ENCODE measurements at regions not wholly inside any gene's neighbourhood (a gene's known extent, or its start where the extent isn't known, plus 50 kb on each side); places are given as distances from the start of the nearest gene placed in this dataset.

DNA sequence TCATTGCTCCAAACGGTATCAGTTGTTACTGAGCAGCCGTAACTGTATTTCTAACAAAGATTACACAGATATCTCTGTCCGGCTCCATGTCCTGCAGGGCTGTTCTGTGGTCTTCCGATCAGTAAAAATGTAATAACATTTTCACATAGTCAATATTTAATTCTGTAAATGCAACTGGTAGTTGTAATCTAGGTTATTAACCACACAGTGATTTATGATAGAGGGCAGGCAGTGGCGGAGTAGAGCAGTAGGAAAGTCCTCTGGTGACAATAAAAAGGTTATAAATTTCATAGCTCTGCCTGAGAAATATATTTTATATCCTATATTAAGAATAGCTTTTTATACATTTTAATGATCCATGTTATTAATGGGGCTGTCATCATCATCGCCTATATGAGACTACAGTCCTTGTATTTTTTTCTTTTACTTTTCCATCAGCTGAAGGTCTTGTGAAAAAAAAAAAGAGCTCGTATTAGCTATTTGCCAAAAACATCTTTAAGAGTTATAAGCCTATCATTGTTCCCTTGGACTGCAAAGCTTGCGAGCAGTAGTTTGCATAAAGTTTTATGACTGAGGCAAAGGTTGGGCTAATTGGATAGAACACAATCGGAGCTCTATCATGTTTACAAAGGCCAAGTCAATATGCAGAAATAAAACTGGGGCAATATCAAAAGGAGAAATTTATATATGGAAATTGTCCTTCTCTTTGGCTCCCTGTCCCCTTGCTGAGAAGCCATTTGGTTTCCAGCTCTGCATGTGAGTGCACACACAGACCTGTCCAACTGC is 648.0 kb downstream of the IRX1 start:
- no peak for DNase-seq

DNA sequence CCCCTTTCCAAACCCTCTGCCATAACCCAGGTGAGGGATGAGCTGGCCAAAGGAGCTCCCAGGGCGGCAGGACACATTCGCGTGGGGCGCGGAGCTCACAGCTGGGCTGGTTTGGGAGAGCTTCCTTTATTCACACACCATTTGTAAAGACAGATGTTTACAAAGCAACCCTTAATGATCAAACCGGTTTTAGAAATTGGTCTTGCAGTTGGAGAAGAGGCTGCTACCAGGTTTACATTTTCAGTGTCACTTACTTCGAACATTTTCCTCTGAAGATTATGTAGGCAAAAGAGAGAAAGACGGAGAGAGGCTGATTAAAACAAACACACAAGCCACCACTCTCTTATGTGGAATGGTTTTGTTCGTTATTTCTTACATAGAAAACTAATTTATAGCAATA is 648.7 kb downstream of the IRX1 start:
- DNase-seq = no peak

DNA sequence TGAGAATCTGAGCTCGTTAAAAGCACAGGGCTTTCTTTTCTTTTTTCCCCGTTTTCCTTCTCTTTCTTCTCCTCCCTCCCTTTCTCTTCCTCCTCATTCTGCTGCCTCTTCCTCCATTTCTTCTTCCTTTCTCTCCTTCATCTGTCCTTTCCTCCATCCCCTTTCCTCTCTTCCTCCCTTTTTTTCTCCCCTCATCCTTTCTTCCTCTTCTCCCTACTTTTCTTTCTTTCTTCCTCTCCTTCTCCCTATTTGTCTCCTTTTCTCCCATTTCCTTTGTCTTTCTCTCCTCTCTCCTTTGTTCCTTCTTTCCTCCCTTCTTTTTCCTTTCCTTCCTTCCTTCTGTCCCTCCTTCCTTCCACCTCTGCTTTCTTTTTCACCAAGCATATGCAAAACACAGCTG is 649.4 kb downstream of the IRX1 start:
- DNase-seq = no peak

DNA sequence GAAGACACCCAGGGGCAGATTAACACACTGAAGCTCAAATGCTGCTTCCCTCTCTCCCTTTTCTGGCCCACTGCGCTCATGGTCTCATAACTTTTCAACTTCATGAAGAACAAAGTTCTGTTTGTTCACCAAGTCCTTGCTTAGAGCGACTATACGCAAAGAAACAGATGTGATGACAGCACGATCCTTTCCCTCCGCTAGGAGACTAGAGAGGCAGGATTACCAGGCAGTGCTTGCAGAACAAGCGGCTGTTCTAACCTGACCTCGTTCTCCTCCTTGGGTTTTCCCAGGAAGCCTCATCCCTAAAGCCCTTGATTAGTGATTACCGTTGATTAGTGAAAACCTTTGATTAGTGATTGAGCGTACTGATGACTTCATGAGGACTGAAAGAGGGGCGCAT is 649.9 kb downstream of the IRX1 start:
- no peak for DNase-seq

DNA sequence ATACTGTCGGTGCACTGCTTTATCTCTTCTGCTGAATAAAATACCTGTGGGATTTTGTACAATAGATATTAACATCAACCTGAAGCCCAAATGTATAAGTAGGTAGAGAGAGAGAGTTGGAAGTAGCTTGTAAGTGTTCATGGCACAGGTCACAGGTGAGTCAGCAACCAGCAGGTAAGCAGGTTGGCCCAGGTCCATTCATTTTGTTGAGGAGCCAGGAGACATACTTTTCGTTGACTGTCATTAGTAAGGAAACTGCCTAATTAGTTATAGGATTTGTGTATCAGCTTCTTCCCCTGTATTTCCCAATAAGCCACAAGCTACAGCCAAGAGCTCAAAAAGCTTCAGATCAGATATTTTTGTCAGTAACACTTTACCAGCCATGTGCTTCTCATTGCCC is 650.8 kb downstream of the IRX1 start:
- DNase-seq = no peak

DNA sequence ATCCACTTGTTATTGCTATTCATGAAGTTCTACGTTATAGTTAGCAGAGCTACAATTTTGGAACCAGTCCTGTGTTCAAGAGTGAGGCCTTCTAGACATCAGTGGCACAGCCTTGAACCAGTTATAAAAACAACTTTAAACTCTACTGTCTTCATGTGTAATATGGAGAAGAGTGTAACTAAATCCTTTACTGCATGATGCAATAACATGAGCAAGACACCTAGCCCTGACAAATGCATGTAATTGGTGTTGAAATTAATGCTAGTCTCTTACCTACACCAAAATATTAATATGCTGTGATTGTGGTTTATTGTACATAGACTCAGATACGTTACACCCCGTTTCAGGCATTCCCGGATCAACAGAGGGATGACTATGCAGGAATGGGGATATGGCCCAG is 654.6 kb downstream of the IRX1 start:
- DNase-seq = no peak

DNA sequence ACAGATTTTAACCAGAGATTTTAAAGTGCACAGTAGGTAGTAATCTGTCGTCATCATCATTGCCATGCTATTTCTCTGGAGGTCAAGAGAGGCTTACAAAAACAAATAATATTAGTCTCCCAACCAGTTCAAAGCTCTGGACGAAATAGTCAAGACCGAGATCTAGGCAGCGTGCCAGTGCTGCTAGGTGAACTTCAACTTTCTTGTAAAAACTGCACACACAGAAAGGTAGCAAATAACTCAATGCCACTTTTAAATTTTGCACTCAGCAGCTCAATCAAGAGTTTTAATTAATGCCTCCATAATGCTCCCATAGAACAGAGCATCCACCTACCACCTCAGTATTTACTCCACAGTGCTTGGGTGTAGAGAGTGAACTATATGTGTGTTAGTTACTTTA is 656.8 kb downstream of the IRX1 start:
- no peak for DNase-seq

DNA sequence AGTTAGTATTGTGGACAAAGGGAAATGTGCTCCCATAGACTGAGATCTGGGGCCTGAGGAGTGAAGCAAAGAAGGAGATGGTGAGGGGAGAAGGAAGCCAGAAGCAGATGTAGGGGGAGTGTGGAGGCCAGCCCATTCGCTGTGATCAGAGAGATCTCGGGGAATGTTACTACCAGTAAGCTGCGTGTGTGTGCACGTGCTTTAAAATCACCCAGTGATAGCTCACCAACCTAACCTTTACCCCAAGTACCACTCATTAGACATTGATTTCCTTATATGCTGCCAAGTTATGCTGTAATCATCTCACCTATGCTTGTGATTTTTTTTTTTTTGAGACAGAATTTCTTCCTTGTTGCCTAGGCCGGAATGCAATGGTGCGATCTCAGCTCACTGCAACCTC is 659.1 kb downstream of the IRX1 start:
- DNase-seq = no peak

DNA sequence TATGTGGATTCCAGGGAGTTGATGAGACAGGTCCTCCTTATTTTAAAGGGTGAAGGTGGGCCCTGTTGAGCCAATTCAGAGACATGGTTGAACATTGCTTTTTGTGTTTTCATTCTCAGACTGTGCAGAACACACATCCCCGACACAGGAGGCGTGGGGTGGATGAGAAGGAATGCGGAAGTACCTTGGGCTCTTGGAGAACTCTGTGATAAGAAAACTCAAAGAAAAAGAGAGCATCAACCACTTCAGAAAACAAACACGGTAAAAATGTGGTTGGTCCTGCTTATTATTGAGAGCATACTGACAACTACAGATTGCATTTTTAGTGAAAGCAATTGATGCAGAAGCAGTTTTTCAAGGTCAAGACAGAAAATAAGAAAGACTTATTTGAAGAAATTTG is 659.8 kb downstream of the IRX1 start:
- DNase-seq = no peak

DNA sequence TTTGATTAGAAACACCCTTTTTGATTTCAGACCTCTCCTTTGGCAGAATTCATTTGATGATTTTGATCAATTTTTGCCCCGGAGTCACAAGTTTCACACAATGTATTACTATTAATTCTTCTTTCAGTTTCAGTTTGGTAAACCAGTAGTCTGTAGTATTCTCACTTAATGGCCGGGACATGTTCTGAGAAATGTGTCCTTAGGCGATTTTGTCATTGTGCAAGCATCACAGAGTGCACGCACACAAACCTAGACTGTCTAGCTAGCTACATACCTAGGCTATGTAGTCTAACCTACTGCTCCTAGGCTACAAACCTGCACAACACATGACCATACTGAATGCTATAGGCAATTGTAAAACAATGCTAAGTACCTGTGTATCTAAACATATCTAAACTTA is 662.5 kb downstream of the IRX1 start:
- no peak for DNase-seq

DNA sequence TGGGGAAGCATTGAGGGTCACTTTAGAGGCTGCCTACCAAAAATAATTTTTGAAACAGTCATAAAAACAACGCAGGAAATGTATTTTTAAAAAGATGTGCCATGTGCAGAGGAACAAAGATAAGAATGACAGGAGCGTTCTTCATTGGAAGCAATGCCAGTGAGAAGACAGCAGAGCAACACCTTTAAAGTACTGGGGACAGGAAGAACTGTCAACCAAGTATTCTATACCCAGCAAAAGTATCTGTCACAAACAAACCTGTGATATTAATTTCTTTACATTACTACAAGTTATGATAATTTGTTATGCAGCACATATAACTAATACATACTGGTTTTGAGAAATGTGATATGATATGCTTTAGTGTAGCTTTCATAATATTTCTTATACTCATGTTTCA is 675.6 kb downstream of the IRX1 start:
- no peak for DNase-seq

DNA sequence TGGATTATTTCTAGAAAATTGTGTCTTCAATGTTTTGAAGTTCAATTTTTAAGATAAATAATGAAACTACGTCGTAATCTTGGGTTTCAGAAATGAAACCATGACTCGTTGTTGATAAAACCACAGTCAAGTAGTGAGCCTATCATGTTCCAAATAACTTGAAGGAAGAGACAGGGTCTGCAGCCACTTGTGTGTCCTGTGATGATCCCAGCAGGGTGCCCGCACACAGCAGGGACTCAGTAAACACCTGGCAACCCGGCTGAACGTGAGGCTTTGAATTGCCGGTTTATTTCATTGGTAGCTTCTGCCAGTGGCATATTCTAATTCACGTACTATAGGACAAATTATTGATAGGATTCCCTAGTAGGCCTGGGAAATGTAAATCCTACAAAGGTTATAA is 679.6 kb downstream of the IRX1 start:
- no peak for DNase-seq

DNA sequence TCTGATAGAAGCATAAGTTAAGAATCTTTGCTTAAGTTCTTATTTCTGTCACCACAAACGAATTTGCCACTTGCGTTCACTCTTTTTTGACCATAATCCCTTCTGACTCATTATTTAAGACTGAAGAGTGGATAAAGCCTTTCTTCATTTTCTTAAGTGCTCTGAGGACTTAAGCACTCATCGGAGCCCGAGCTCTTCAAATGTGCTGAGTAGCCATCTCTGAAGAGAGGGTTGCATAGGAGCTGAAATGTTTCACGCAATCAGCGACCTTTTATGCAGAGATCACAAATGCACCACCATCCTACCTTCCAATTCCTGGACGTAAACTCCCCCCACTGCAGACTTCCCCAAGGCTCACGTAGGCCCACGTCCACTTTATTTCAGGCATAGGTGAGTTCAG is 699.2 kb downstream of the IRX1 start:
- DNase-seq = no peak

DNA sequence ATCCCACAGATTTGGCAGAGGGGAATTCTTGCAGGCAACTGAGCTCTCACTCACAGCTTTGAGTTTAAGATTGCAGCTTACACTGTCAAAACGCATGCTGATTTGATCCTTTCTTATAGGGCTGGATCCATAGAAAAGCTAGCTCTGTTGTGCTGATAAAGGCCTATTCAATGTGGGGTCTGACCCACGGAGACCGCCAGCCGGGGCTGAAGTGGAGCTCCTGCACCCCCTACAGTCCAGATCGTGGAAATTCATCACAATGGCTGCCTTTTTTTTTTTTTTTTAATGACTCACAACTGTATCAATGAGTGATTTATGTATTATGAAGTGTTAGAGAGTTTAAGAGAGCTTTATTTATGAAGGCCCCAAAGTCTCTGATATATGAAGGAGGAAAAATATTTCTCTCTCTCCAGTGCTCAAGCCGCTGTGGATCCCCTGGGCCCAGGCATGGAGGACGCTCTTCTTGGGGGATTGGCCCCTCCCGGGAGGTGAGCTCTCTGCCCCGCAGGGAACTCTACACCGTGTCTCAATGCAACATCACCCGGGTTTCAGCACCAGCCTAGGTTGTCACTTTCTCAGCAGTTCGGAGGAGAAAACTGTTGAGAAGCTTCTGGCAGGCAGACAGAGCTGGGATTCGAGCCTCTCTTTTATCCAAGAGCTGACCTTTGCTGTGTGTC is 700.2 kb downstream of the IRX1 start:
- no peak for DNase-seq

DNA sequence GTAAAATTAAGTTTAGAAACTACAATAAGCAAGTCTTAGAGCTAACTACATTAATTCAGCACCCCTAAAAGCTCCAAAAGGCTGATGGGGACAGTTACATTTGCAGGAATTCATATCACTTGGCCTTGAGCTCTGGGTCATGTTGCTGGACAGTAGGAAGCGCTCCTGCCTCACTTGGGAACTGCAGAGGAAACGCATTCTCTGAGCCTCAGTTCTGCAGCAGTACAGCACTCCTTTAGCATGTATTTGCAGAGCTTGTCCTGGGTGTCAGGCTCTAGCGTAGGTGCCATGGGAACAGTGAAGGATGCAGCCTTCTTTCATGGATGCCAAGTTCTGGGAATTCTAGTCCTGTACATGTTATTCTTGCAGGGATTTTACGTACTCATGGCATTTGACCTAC is 710.4 kb downstream of the IRX1 start:
- no peak for DNase-seq

DNA sequence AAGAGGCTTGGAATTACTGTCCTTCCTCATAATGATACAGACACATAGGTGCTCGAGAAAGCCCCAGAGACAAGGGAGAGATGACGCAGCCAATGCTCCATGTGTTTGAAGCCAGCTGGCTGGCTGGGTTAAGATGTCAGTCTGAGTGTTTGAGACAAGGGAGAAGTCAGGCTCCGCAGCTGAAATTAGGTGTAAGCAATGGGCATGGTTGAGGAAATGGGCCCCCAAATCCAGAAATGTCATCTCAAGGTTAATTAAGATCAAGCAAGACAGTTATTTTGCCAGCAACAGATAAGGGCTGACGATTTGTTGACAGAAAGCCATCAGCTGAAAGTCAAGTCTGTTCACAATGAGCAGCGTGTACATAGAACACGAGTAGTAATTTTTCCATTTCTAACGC is 713.4 kb downstream of the IRX1 start:
- no peak for DNase-seq

DNA sequence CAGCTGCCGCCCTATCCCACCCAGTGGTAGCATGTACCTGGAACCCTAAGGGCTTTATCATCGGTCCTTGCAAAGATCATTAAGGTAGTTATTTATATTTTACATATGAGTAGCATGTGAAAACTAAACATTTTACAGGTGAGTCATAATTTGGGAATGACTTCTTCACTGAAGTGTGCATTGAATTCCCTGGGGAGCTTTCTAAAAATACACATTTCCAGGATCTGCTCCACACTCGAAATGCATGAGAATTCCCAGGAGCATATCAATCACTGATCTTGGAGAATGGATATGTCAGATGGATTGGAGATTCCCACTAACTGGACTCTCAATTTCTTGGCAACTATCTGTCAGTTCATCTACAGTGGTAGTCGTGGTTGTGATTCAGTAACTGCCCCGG is 717.5 kb downstream of the IRX1 start:
- no peak for DNase-seq

DNA sequence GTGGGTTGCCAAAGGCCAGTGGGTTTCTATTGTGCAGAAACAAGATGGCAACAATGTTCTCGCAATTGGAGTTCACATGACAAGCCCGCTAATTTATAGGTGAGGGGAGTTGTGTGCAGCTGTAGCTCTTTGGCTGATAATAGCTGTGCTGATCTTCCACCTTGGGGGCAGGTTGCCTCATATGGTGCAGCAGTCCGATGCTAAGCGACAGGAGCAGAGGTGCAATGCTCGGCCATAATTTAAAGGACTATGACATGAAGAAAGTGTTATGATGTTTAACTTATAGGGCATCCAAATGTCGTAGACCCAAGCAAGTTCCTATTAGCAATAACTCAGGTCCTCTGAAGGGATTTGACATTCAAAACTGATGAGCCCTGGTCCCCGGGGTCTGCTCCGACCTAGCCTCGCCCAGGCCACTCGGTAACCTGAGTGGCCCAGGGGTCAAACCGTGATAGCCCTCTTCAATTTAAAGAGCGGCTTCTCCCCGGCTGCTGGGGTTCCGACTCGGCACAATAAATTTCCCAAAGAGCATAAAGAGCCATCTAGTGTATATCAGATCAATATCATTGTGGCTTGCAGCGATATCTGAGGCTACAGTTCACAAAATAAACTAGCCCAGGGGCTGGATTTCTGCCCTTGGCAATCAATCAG is 724.0 kb downstream of the IRX1 start:
- DNase-seq = no peak

DNA sequence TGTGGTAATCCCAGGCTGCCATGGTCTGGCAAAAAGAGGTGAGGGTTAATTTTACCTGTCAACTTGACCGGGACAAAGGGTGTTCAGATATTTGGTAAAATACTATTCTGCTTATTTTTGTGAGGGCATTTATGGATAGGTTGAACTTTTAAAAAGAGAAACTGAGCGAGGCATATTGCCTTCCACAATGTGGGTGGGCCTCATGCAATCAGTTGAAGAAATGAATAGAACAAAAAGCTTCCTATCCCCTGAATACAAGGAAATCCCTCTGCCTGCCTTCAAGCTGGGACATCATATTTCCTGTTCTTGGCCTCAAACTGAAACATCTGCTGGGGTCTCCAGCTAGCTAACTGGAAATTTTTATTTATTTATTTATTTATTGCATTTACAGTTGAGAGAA is 734.7 kb downstream of the IRX1 start:
- no peak for DNase-seq

DNA sequence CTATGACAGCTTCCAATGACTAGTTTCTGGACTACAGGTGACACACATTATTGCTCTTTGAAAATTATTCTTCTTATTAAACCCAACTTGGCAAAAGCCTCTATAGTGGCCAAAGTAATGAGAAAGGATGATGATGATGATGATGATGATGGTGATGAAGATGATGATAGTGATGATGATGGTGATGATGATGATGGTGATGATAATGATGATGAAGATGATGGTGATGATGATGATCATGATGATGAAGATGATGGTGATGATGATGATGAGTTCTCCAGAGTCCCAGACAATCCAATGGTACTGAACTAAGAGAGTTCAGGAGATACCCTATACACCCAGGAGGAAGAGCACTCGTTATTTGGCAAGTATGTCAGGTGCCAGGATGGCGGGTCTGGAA is 739.4 kb downstream of the IRX1 start:
- no peak for DNase-seq

DNA sequence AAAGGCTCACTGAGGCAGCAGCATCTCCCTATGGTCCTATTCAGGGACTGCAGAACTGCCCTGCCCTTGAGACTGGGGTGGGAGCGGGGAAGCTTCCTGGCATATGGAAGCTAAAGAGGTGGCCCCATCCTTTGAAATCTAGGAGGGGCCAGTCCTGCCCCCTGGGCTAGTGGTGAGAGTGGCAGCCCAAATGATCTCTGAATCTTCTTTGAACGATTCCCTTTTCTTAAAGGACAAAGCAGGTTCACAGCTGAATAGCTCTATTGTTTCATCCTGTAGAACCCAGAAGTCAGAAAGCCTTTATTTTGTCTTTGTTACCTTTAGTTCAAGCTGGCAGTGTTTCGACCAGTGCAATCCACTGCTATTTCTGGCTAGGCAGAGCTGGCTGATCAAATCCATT is 741.9 kb downstream of the IRX1 start:
- DNase-seq = no peak

DNA sequence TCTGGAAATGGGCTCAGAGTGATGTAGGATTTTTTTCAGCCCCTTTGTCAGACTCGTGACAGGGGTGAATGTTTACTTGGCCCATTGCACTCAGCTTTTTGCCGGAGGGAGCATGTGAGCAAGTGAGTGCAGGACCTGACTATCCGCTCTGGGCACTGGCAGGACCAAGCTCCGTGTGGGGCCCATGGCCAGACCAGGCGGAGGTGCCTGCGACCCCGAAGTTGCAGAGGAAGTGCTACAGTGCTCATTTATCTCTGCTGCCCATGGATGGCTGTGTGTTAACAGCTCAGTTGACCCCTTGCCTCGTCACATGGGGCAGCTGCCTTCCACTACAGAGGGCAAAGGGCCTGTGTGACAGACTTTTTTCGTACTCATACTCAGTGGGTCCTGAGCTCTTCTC is 744.3 kb downstream of the IRX1 start:
- DNase-seq = no peak

DNA sequence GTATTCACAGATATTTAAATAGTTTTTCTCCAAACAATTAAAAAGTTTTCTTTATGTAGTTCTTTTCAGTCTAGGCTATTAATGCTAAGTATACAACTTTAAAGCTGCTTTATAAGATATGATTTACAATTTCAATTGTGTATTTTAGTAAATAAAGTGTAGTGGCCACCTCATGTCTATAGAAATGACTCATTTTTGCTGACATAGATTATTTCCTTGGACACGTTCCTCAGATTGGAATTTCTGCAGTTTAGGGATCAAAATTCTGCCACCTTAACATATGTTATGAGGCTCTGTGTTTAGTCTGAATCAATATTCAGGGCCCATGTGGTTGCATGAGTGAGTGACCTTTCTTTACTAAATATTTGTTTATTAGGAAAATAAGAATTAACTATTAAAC is 750.2 kb downstream of the IRX1 start:
- DNase-seq = no peak

DNA sequence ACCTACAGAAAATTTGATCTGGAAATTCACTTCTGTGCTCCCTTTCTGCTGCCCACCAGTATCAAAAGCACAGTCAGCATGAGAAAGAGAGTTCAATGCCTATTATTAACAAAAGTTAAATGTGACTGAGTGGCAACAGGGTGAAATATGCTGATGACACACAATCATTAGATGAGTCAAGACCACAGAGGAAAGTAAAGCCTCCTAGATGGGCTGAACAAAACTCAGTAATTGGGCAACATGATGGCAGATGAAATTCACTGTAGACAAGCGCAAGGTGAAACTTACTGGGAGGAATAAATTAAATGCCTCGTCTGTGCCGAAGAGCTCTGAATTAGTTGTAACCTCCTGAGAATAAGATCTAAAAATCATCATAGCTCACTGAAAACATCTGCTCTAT is 752.8 kb downstream of the IRX1 start:
- no peak for DNase-seq

DNA sequence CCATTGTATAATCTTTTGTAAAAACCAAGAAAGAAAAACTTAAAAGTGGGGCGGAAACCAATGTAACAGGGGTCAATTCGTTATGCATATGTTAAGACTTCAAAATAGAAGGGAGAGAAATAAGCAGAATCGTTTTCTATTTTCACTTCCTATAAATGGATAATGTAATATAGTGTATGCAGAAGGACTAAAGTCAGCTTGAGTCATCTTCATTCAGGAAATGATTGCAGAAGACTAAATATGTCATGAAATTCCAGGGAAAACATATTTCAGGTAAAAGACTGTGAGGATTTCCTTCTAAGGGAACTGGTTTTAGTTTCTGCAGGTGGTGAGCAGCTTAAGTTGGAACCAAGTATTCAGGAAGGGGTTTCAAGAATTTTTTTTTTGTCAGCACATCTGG is 753.3 kb downstream of the IRX1 start:
- DNase-seq = no peak
